Activated T-helper 1 cell treated with anti-CD3 and anti-CD28 coated beads, Interleukin-12 subunit alpha, Interleukin-12 subunit beta, Interleukin-2, Interleukin-4 antibody, amounts not matched to agents 30 ng/mL and 10 ng/mL and 1 ng/mL, durations not matched to agents 14 hours and 24 hours and 36 hours (primary cell): ENCODE measurements at regions not wholly inside any gene's neighbourhood (a gene's known extent, or its start where the extent isn't known, plus 50 kb on each side); places are given as distances from the start of the nearest gene placed in this dataset.

Experiments used
- DNase-seq: peaks from one replicate; pipeline ENCODE4 v3.0.0; 2021; ENCODE audit warnings: low spot score
- H3K27ac Mint-ChIP-seq: one replicate; pipeline ENCODE4 v1.8.0; 2021; ENCODE audit warnings: mild to moderate bottlenecking, mixed read lengths
- H3K27me3 Mint-ChIP-seq: one replicate; pipeline ENCODE4 v1.8.0; 2022; ENCODE audit warnings: mild to moderate bottlenecking, moderate library complexity, mixed read lengths; ENCODE audit not compliant: insufficient read depth
- H3K36me3 Mint-ChIP-seq: one replicate; pipeline ENCODE4 v1.8.0; 2021; ENCODE audit warnings: low read depth, mixed read lengths
- H3K4me1 Mint-ChIP-seq: one replicate; pipeline ENCODE4 v1.8.0; 2021; ENCODE audit warnings: low read depth, mixed read lengths
- H3K4me3 Mint-ChIP-seq: one replicate; pipeline ENCODE4 v1.8.0; 2021; ENCODE audit warnings: mild to moderate bottlenecking, moderate library complexity, mixed read lengths
- H3K9me3 Mint-ChIP-seq: one replicate; pipeline ENCODE4 v1.8.0; 2021; ENCODE audit warnings: mixed read lengths
- intact Hi-C: fragments of 100-400 bp; cut with micrococcal nuclease; formaldehyde crosslinking; loops from one replicate; pipeline ENCODE4 v1.15.1; 2024

GRCh38 chr4:44869222-44869882 is 143.0 kb upstream of the GNPDA2 start:
- H3K9me3 Mint-ChIP-seq = no peaks in the 10 kb centered on the region
- intact Hi-C loops = no loop called here
- no peaks in the 10 kb centered on the region for H3K4me1 Mint-ChIP-seq
- H3K4me3 Mint-ChIP-seq = no peak overlapping the region
- no peak overlapping the region for H3K27ac Mint-ChIP-seq
- no peaks in the 10 kb centered on the region for H3K36me3 Mint-ChIP-seq
- no peak for DNase-seq
- H3K27me3 Mint-ChIP-seq = no peaks in the 10 kb centered on the region

- no peak for DNase-seq
- no peak overlapping the region for H3K4me3 Mint-ChIP-seq
- H3K4me1 Mint-ChIP-seq = no peaks in the 10 kb centered on the region
- no peaks in the 10 kb centered on the region for H3K27me3 Mint-ChIP-seq
- no peaks in the 10 kb centered on the region for H3K9me3 Mint-ChIP-seq
- H3K36me3 Mint-ChIP-seq = no peaks in the 10 kb centered on the region
- intact Hi-C loops = no loop called here
- no peak overlapping the region for H3K27ac Mint-ChIP-seq
Observed at GRCh38 chr4:44861756-44862155, 135.4 kb upstream of the GNPDA2 start.

- Mint-ChIP-seq H3K27ac (no peak overlapping the region), H3K4me3 (no peak overlapping the region), H3K27me3 (no peaks in the 10 kb centered on the region), H3K36me3 (no peaks in the 10 kb centered on the region), H3K9me3 (no peaks in the 10 kb centered on the region), H3K4me1 (no peaks in the 10 kb centered on the region)
- DNase-seq = no peak
- intact Hi-C loops = no loop called here
Observed at GRCh38 chr4:44859477-44859876, 133.1 kb upstream of the GNPDA2 start.

GRCh38 chr4:44848466-44848865 is 122.1 kb upstream of the GNPDA2 start:
- Mint-ChIP-seq H3K4me1 (no peaks in the 10 kb centered on the region), H3K36me3 (no peaks in the 10 kb centered on the region), H3K4me3 (no peak overlapping the region), H3K9me3 (no peaks in the 10 kb centered on the region), H3K27me3 (no peaks in the 10 kb centered on the region), H3K27ac (no peak overlapping the region)
- no peak for DNase-seq
- intact Hi-C loops = no loop called here

GRCh38 chr4:44845993-44846392 is 119.6 kb upstream of the GNPDA2 start:
- intact Hi-C loops = no loop called here
- Mint-ChIP-seq H3K9me3 (no peaks in the 10 kb centered on the region), H3K4me3 (no peak overlapping the region), H3K27me3 (no peaks in the 10 kb centered on the region), H3K4me1 (no peaks in the 10 kb centered on the region), H3K27ac (no peak overlapping the region), H3K36me3 (no peaks in the 10 kb centered on the region)
- DNase-seq = no peak

DNA sequence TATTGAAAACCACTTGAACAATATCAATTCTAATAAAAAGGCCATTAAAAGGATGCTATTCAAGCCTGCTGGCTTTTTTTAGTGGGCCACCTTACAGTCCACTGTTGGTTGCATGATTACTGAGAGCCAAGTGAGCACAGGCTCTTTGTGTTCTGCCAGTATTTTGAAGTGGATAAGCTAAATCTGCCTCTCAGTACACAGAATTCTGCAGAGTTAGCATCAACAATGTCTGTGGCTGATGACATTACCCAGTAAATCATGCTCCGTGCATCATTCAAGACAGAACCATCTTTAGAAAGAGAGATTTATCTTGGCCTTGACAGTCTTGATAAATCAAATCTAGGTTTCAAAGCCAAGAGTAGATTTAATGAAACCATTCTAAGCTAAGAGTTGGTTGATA is 119.0 kb upstream of the GNPDA2 start:
- H3K4me3 Mint-ChIP-seq = no peak overlapping the region
- DNase-seq = no peak
- no peaks in the 10 kb centered on the region for H3K9me3 Mint-ChIP-seq
- intact Hi-C loops = no loop called here
- no peaks in the 10 kb centered on the region for H3K4me1 Mint-ChIP-seq
- no peaks in the 10 kb centered on the region for H3K27me3 Mint-ChIP-seq
- no peak overlapping the region for H3K27ac Mint-ChIP-seq
- no peaks in the 10 kb centered on the region for H3K36me3 Mint-ChIP-seq

DNA sequence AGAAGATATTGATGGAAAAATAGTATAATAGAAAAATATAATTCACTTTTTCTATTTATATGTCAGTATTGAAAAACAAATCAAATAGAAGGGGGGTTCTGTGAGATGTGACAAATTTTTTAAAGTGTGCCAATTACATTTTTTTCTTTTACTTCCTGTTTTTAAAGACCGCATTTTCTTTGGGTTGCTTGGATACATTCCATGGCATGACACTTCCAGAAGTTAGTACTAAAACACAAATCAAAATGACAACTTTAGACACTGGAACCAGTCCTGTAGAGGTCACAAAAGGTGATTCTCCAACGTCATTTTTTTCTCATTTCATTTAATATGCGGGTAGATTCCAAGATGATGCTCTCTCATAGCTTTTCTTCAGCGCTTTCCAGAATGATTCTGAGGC is 116.2 kb upstream of the GNPDA2 start:
- intact Hi-C loops = no loop called here
- Mint-ChIP-seq H3K36me3 (no peaks in the 10 kb centered on the region), H3K4me3 (no peak overlapping the region), H3K9me3 (no peaks in the 10 kb centered on the region), H3K4me1 (no peaks in the 10 kb centered on the region), H3K27ac (no peak overlapping the region), H3K27me3 (no peaks in the 10 kb centered on the region)
- no peak for DNase-seq

DNA sequence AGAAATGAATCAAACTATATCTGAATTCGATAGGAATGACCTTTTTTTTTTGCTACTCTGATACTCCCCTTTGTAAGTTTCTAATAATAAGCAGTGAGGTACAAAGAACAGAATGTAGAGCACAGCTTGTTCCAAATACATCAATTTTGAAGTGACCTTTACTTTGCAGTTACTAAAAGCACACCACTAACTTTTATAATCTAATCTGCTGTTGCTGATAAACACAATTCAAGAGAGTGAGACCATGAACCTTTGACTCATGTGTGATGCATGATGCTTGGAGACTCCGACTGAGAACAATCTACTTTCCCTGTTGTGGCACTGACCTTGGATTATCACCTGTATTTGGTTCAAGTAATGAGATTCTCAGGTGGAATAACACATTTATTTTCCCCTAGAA is 91.6 kb upstream of the GNPDA2 start:
- Mint-ChIP-seq H3K9me3 (no peaks in the 10 kb centered on the region), H3K4me3 (no peak overlapping the region)
- intact Hi-C loops = no loop called here

DNA sequence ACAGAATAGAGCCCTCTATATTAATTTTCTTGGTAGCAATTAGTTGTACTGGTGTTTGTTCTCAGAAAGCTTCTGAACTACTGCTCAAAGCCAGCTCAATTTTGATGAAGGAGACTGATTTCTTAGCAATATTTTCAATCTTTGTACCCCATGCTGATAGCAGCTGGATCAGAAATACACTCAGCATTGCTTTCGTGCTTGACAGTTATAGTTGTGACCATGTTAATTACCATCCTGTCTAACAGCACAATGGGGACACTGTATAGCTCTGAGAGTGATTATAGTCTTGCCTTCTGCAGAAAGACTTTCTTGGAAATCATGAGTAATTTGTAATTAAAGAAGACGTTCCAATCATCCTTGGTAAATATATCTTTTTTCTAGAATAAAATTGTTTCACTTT is 79.7 kb upstream of the GNPDA2 start:
- intact Hi-C loops = no loop called here
- no peak for DNase-seq
- Mint-ChIP-seq H3K4me1 (no peaks in the 10 kb centered on the region), H3K27ac (no peak overlapping the region), H3K4me3 (no peak overlapping the region), H3K27me3 (no peaks in the 10 kb centered on the region), H3K36me3 (no peaks in the 10 kb centered on the region), H3K9me3 (no peaks in the 10 kb centered on the region)

More for the DNA sequence above, 91.6 kb upstream of the GNPDA2 start:
- Mint-ChIP-seq H3K4me1 (no peaks in the 10 kb centered on the region), H3K27ac (no peak overlapping the region), H3K27me3 (no peaks in the 10 kb centered on the region), H3K36me3 (no peaks in the 10 kb centered on the region)
- no peak for DNase-seq

GRCh38 chr4:44804301-44804700 is 77.9 kb upstream of the GNPDA2 start:
- Mint-ChIP-seq H3K4me3 (no peak overlapping the region), H3K36me3 (no peaks in the 10 kb centered on the region), H3K9me3 (no peaks in the 10 kb centered on the region), H3K27me3 (no peaks in the 10 kb centered on the region), H3K27ac (no peak overlapping the region), H3K4me1 (no peaks in the 10 kb centered on the region)
- no peak for DNase-seq
- intact Hi-C loops = no loop called here

GRCh38 chr4:44801384-44801783 is 75.0 kb upstream of the GNPDA2 start:
- intact Hi-C loops = no loop called here
- Mint-ChIP-seq H3K9me3 (peaks cover 13% of the 10 kb centered on the region), H3K4me1 (no peaks in the 10 kb centered on the region), H3K36me3 (no peaks in the 10 kb centered on the region), H3K27me3 (no peaks in the 10 kb centered on the region), H3K4me3 (no peak overlapping the region), H3K27ac (no peak overlapping the region)
- no peak for DNase-seq

GRCh38 chr4:44791831-44792230 is 65.5 kb upstream of the GNPDA2 start:
- Mint-ChIP-seq H3K27ac (no peak overlapping the region), H3K36me3 (no peaks in the 10 kb centered on the region), H3K27me3 (no peaks in the 10 kb centered on the region), H3K4me3 (no peak overlapping the region), H3K9me3 (peaks cover 3% of the 10 kb centered on the region), H3K4me1 (no peaks in the 10 kb centered on the region)
- intact Hi-C loops = no loop called here
- no peak for DNase-seq

DNA sequence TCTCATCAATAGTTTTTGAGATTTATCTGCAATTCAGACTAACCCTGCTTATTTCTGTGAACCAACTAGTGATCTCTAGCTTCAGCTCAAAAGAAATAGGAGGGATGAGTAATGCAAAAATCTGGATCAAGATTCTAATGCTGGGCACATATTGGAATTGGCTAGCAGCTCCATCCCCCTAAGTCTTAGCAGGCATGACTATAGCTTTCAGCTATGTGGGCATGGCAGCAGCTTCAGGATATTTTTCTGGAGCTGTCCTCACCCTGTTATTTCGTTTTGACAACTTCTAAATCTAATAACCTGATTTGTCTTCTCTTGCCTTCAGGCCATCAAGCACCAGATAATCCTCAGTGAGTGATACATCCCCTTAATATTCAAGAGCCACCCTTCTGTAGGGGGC is 50.8 kb upstream of the GNPDA2 start:
- DNase-seq = no peak
- H3K27ac Mint-ChIP-seq = no peak overlapping the region
- no peaks in the 10 kb centered on the region for H3K36me3 Mint-ChIP-seq
- no peaks in the 10 kb centered on the region for H3K4me1 Mint-ChIP-seq
- no peaks in the 10 kb centered on the region for H3K27me3 Mint-ChIP-seq
- H3K9me3 Mint-ChIP-seq = peaks cover 5% of the 10 kb centered on the region
- intact Hi-C loops = no loop called here
- no peak overlapping the region for H3K4me3 Mint-ChIP-seq
